ENCODE measurements at regions not wholly inside any gene's neighbourhood (a gene's known extent, or its start where the extent isn't known, plus 50 kb on each side); places are given as distances from the start of the nearest gene placed in this dataset.

- DNase-seq (ENCODE audit: low read depth): no peak
These were observed 556.0 kb downstream of the BNC2 start for GRCh38 chr9:16314476-16314875.

GRCh38 chr9:16315720-16316119 is 554.8 kb downstream of the BNC2 start:
- peak; percentile 82 for DNase-seq (ENCODE audit: low read depth)

GRCh38 chr9:16316456-16316855 is 554.0 kb downstream of the BNC2 start:
- no peak for DNase-seq (ENCODE audit: low read depth)

- no peak for DNase-seq (ENCODE audit: low read depth)
These were observed 553.3 kb downstream of the BNC2 start for GRCh38 chr9:16316911-16317817.

GRCh38 chr9:16318516-16319060 is 551.9 kb downstream of the BNC2 start:
- no peak for DNase-seq (ENCODE audit: low read depth)

GRCh38 chr9:16319646-16320045 is 550.8 kb downstream of the BNC2 start:
- DNase-seq (ENCODE audit: low read depth): no peak

GRCh38 chr9:16320338-16320902 is 550.0 kb downstream of the BNC2 start:
- no peak for DNase-seq (ENCODE audit: low read depth)

GRCh38 chr9:16321461-16322119 is 548.9 kb downstream of the BNC2 start:
- peak; percentile 51 for DNase-seq (ENCODE audit: low read depth)

GRCh38 chr9:16322849-16323248 is 547.6 kb downstream of the BNC2 start:
- no peak for DNase-seq (ENCODE audit: low read depth)

GRCh38 chr9:16325966-16326365 is 544.5 kb downstream of the BNC2 start:
- no peak for DNase-seq (ENCODE audit: low read depth)

GRCh38 chr9:16328349-16328748 is 542.1 kb downstream of the BNC2 start:
- peak; percentile 25 for DNase-seq (ENCODE audit: low read depth)

GRCh38 chr9:16329671-16330113 is 540.8 kb downstream of the BNC2 start:
- no peak for DNase-seq (ENCODE audit: low read depth)

- DNase-seq (ENCODE audit: low read depth): no peak
These were observed 539.4 kb downstream of the BNC2 start for GRCh38 chr9:16331031-16331430.

GRCh38 chr9:16331527-16331926 is 538.9 kb downstream of the BNC2 start:
- DNase-seq (ENCODE audit: low read depth): no peak

GRCh38 chr9:16333691-16334090 is 536.8 kb downstream of the BNC2 start:
- no peak for DNase-seq (ENCODE audit: low read depth)

GRCh38 chr9:16335788-16336580 is 534.5 kb downstream of the BNC2 start:
- DNase-seq (ENCODE audit: low read depth): peak; percentile 100

- no peak for DNase-seq (ENCODE audit: low read depth)
These were observed 533.6 kb downstream of the BNC2 start for GRCh38 chr9:16336833-16337232.

GRCh38 chr9:16337322-16338029 is 533.0 kb downstream of the BNC2 start:
- peak; percentile 90 for DNase-seq (ENCODE audit: low read depth)

- DNase-seq (ENCODE audit: low read depth): no peak
These were observed 529.3 kb downstream of the BNC2 start for GRCh38 chr9:16341177-16341576.

- DNase-seq (ENCODE audit: low read depth): no peak
These were observed 528.0 kb downstream of the BNC2 start for GRCh38 chr9:16342246-16343020.
